ENCODE measurements at regions not wholly inside any gene's neighbourhood (a gene's known extent, or its start where the extent isn't known, plus 50 kb on each side); places are given as distances from the start of the nearest gene placed in this dataset.

DNA sequence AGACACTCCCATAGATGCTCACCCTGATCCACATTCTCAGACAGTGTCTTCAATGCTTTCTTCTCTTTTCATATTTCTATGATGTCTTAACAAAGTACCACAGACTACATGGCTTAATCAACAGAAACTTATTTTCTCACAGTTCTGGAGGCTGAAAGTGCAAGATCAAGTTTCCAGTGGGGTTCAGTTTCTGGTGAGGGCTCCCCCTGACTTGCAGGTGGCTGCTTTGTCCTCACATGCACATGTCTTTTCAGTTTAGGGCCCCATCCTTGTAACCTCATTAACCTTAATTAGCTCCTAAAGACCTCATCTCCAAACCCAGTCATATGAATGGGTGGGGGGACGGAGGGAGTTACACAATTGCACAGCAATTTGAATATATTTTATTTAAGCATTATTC is 335.8 kb downstream of the AASDHPPT start:
- Histone ChIP-seq H3K4me3 (replicated peaks in 1 of 3; ENCODE audit: insufficient read depth in 1 of 3, low read depth in 1 of 3, low read length in 3 of 3) (no peak overlapping the region), H3K27me3 (ENCODE audit: control insufficient read depth in 2 of 2, insufficient read depth in 2 of 2, low read length in 2 of 2) (no peaks in the 10 kb centered on the region), H3K36me3 (ENCODE audit: control insufficient read depth in 2 of 2, extremely low read depth in 1 of 2, insufficient read depth in 2 of 2, low read length in 2 of 2) (no peaks in the 10 kb centered on the region), H2AFZ (ENCODE audit: low read depth, low read length) (no peak overlapping the region), H4K20me1 (replicated peaks; ENCODE audit: control insufficient read depth, extremely low read depth, insufficient read depth, low read length) (no peaks in the 10 kb centered on the region), H3K4me2 (ENCODE audit: insufficient read depth, low read length) (no peak overlapping the region), H3K9me3 (replicated peaks; ENCODE audit: control insufficient read depth, insufficient read depth, low read length) (no peaks in the 10 kb centered on the region), H3K4me1 (ENCODE audit: control insufficient read depth, extremely low read depth, insufficient read depth, low read length) (no peaks in the 10 kb centered on the region), H3K27ac (ENCODE audit: insufficient read depth, low read depth, low read length) (no peak overlapping the region), H3K9me1 (replicated peaks; ENCODE audit: control insufficient read depth, extremely low read depth, insufficient read depth, low read length) (no peaks in the 10 kb centered on the region), H3K9ac (replicated peaks; ENCODE audit: extremely low read depth, insufficient read depth, low read length) (no peak overlapping the region), H3K79me2 (ENCODE audit: control insufficient read depth, insufficient read depth, low read length) (no peaks in the 10 kb centered on the region)
- no peak for FAIRE-seq
- dilution Hi-C loops (cut with MboI; ENCODE audit: extremely low pct_ligation_motif_present, low sequenced_read_pairs): no loop called here
- ChIA-PET POLR2A (no interaction called here), CTCF (no interaction called here)
- DNase-seq (ENCODE audit: low read depth, low spot score): no peak
- intact Hi-C loops (cut with micrococcal nuclease): no loop called here
- no TSS peak for BruUV-seq (replicated peaks)
- TF ChIP-seq GATA2 (IDR thresholded peaks at IDR 0.05; ENCODE audit: insufficient read depth, insufficient read length, low read depth, low read length): no peak
- TF ChIP-seq POLR2A (IDR thresholded peaks at IDR 0.05; ENCODE audit: low read depth, low read length): no peak
- no peak for TF ChIP-seq MAX (IDR thresholded peaks at IDR 0.05; ENCODE audit: insufficient read depth, insufficient read length)
- no peak for TF ChIP-seq JUN (IDR thresholded peaks at IDR 0.05; ENCODE audit: borderline replicate concordance, insufficient read depth, insufficient read length, low read depth)
- no peak for TF ChIP-seq CTCF (IDR thresholded peaks at IDR 0.05; ENCODE audit: extremely low read depth in 1 of 2, insufficient read depth in 1 of 2, low read depth in 1 of 2, low read length in 2 of 2)
- no peak for TF ChIP-seq POLR2AphosphoS5 (IDR thresholded peaks at IDR 0.05; ENCODE audit: insufficient read depth, low read depth, low read length)
- TF ChIP-seq EZH2 (IDR thresholded peaks at IDR 0.05; ENCODE audit: borderline replicate concordance, low read depth, low read length, severe bottlenecking): no peak
- TF ChIP-seq MYC (IDR thresholded peaks at IDR 0.05; ENCODE audit: low read depth, low read length): no peak
- TF ChIP-seq FOS (IDR thresholded peaks at IDR 0.05; ENCODE audit: borderline replicate concordance, insufficient read depth, low read length): no peak

Measured in endothelial cell of umbilical vein (primary cell).